Psoas muscle (tissue), 7 donors: ENCODE measurements at regions not wholly inside any gene's neighbourhood (a gene's known extent, or its start where the extent isn't known, plus 50 kb on each side); places are given as distances from the start of the nearest gene placed in this dataset.

Experiments used
- ATAC-seq, 4 donors: fragments of 200-7000 bp; cut with Tn5 transposase; one replicate each; pipeline ENCODE4 v1.9.1; 2020; ENCODE audit warnings: moderate library complexity in 3 of 4, mild to moderate bottlenecking in 2 of 4
- DNase-seq, 2 donors: peaks; one replicate each; pipeline ENCODE4 v3.0.0-alpha.2; 2020
- H3K27ac ChIP-seq: fragments of 200-600 bp; one replicate; pipeline ENCODE4 v1.8.0; 2022
- H3K27me3 ChIP-seq, 3 donors: fragments of 200-600 bp in 1 of 3; one replicate each; pipeline versions ENCODE4 v1.6.1 to v1.8.0; 2013 to 2022; ENCODE audit warnings: low read length in 2 of 3, mild to moderate bottlenecking in 2 of 3, moderate library complexity in 1 of 3; ENCODE audit not compliant: insufficient read depth in 3 of 3
- H3K36me3 ChIP-seq, 2 donors: fragments of 200-600 bp in 1 of 2; one replicate each; pipeline versions ENCODE4 v1.6.1 to v1.8.0; 2013 to 2022; ENCODE audit warnings: low read depth in 1 of 2, mild to moderate bottlenecking in 1 of 2, moderate library complexity in 1 of 2; ENCODE audit not compliant: insufficient read depth in 1 of 2
- H3K4me1 ChIP-seq: fragments of 200-600 bp; one replicate; pipeline ENCODE4 v1.8.0; 2022
- H3K4me3 ChIP-seq: fragments of 200-600 bp; one replicate; pipeline ENCODE4 v1.8.0; 2022; ENCODE audit warnings: mild to moderate bottlenecking
- H3K9me3 ChIP-seq: fragments of 200-600 bp; one replicate; pipeline ENCODE4 v1.8.0; 2022
- WGBS, 3 donors: extraction: QIAGEN DNeasy Blood & Tissue Kit; methylation state at CpG; one replicate each; pipeline versions ENCODE4 v1.1.6 to v1.1.7; 2013; 5-methylcytosine and 5-hydroxymethylcytosine counted together
- intact Hi-C, 2 donors: fragments of 100-400 bp; cut with DNase I; formaldehyde crosslinking; loops; one replicate each; pipeline versions ENCODE4 v1.11.0 to v1.14.2; 2022
- TF ChIP-seq, protein P1 (sequence below): fragments of 200-600 bp; IDR thresholded peaks from one replicate; pipeline ENCODE4 v1.8.0; 2022; ENCODE audit warnings: antibody characterized with exemption
- donor health status: healthy with polysubstance abuse.
- donor health status: DM: no; HTN: no; CAD: no; lungs with moderate emphysema.
- donor health status: Bipolar disorder and iron deficiency.
- donor health status: healthy.
- donor health status: DM: yes; HTN: yes; CAD: no.
- donor health status: DM: no; HTN: no; CAD: no.
- donor health status: DM: yes; HTN: yes; CAD: no.

DNA sequence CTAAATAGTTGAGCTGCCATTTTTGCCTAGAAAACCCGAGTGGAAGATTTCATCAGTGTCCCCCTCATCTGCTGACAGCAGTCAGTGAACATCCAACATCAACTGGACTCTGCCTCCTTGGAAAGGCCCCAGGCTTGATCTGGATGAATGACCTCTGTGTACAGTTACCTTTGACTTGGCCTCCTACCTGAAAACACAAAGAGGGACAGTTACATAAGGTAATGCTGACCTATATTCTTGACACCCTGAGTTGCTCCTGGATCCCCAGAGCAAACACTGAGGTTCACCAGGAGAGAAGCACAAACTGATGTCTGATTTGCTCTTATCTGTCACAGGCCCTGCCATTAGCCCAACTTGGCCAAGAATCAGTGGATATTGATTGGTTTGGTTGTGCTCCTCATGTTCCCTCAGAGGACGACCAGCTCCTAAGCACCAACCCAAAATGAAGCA is 138.9 kb downstream of the PROX1 start:
- Histone ChIP-seq H3K4me3 (no peak overlapping the region), H3K9me3 (no peaks in the 10 kb centered on the region), H3K27me3 (no peaks in the 10 kb centered on the region), H3K36me3 (no peaks in the 10 kb centered on the region), H3K27ac (no peak overlapping the region), H3K4me1 (no peaks in the 10 kb centered on the region)
- ATAC-seq (no peak), DNase-seq (no peak)
- TF ChIP-seq, protein P1, sequence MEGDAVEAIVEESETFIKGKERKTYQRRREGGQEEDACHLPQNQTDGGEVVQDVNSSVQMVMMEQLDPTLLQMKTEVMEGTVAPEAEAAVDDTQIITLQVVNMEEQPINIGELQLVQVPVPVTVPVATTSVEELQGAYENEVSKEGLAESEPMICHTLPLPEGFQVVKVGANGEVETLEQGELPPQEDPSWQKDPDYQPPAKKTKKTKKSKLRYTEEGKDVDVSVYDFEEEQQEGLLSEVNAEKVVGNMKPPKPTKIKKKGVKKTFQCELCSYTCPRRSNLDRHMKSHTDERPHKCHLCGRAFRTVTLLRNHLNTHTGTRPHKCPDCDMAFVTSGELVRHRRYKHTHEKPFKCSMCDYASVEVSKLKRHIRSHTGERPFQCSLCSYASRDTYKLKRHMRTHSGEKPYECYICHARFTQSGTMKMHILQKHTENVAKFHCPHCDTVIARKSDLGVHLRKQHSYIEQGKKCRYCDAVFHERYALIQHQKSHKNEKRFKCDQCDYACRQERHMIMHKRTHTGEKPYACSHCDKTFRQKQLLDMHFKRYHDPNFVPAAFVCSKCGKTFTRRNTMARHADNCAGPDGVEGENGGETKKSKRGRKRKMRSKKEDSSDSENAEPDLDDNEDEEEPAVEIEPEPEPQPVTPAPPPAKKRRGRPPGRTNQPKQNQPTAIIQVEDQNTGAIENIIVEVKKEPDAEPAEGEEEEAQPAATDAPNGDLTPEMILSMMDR: no peak
- 80 to 93% (median 87%) methylated on average over 2 of the region's 2 CpGs for WGBS, 3 donors
- intact Hi-C loops: loop anchor here (5.0 to 10.0 kb wide), 3 partner anchors 142 to 884 kb away; partner anchors contain the start of gene PROX1 (in 1 of the 2)

DNA sequence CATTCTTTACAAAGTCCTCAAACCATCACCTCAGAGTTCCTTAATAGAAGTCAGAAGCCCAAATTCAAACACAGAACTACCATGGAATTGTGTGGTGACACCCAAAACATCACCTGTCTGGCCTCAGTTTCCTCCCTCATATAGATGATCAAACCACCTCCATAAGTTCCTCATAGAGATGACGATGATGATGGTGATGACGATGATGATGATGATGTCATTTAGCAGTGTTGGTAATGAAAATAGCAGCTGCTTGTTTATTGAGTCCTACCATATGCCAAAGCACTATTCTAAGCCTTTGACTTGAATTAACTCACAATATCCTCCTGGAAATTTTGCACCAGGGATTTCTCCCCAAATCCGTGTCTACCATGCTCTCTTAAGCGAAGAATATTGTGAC is 139.9 kb downstream of the PROX1 start:
- no peak for DNase-seq
- Histone ChIP-seq H3K4me3 (no peak overlapping the region), H3K9me3 (no peaks in the 10 kb centered on the region), H3K36me3 (no peaks in the 10 kb centered on the region), H3K4me1 (no peaks in the 10 kb centered on the region), H3K27me3 (no peaks in the 10 kb centered on the region), H3K27ac (no peak overlapping the region)
- TF ChIP-seq, protein P1: no peak
- ATAC-seq: no peak
- intact Hi-C loops: loop anchor here (5.0 to 10.0 kb wide), 3 partner anchors 143 to 885 kb away; partner anchors contain the start of gene PROX1 (in 1 of the 2)
- 82 to 97% (median 91%) methylated on average over 4 of the region's 4 CpGs for WGBS, 3 donors

DNA sequence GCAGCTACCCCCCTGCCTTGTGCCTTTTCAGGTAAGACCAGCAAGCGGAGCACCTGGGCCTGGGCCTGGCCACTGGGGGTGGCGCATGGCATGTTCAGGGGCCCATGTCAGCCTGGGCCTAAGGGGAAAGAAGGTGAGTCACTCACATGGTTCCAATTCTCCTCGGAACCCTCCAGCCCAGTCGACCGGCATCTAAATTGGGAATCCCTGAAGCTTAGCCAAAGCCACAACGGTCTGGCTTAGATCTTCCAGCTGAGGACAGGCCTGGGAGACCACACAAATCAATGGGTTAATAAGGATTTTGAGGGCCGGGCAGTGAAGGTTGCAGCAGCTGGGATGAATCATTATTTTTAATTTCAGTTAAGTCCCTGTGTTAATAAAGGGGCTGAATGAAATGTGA is 145.1 kb upstream of the SMYD2 start:
- Histone ChIP-seq H3K27ac (no peak overlapping the region), H3K4me1 (no peaks in the 10 kb centered on the region), H3K9me3 (no peaks in the 10 kb centered on the region), H3K4me3 (no peak overlapping the region), H3K27me3 (no peaks in the 10 kb centered on the region), H3K36me3 (no peaks in the 10 kb centered on the region)
- WGBS, 3 donors: 51 to 61% (median 52%) methylated on average over 7 of the region's 7 CpGs
- TF ChIP-seq, protein P1: no peak
- DNase-seq (no peak), ATAC-seq (no peak)
- intact Hi-C loops: no loop called here

DNA sequence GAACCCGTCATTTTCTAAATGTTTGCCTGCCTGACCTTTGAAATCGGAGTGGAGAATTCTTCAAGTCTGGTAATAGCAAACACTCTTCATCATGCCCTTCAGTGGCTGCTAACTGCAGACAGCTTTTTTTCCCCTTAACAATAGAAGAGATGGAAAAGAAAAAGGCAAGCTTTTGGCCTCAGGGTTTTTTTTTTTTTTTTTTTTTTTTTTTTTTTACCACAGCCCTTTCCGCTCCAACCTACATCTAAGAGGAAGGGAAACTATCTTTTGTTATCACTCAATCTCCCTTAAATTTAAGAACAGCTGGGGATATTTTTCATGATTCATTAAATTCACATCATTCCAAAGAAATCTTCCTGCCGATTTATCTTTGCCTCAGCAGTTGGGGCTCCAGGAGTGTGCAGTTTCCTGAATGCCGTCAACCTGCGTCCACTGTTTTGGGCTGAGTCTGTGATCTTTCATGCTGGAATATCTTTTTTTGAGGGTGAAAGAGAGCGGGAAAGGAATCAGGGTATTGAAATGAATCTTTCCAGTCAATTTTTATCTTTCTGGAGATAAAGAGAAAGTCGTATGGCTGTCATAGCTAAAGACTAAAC is 144.5 kb upstream of the SMYD2 start:
- no peak overlapping the region for H3K27ac ChIP-seq
- no peaks in the 10 kb centered on the region for H3K36me3 ChIP-seq
- H3K4me1 ChIP-seq: no peaks in the 10 kb centered on the region
- 75 to 77% (median 76%) methylated on average over 8 of the region's 8 CpGs for WGBS, 3 donors
- ATAC-seq (no peak), DNase-seq (no peak)
- intact Hi-C loops: no loop called here
- no peak overlapping the region for H3K4me3 ChIP-seq
- no peaks in the 10 kb centered on the region for H3K9me3 ChIP-seq
- TF ChIP-seq, protein P1: no peak
- no peaks in the 10 kb centered on the region for H3K27me3 ChIP-seq

DNA sequence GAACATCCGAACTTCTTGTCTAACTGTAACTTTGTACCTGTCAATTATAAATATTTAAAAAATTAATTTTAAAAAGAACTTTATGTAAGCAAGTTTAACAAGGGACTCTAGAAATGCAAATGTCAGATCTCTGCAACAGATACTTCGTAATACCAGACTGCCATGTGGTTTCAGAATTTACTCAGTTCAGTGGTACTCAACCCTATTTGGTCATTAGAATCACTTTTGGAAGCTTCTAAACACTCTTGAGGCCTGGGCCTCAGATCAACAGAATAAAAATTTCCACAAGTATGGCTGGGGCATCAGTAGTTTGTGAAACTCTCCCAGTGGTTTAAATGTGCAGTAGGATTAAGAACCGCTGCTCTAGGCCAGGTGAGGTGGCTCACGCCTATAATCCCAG is 139.5 kb upstream of the SMYD2 start:
- intact Hi-C loops: no loop called here
- Histone ChIP-seq H3K36me3 (no peaks in the 10 kb centered on the region), H3K27ac (no peak overlapping the region), H3K4me1 (no peaks in the 10 kb centered on the region), H3K27me3 (no peaks in the 10 kb centered on the region), H3K9me3 (no peaks in the 10 kb centered on the region), H3K4me3 (no peak overlapping the region)
- no peak for DNase-seq
- 93 to 94% (median 93%) methylated on average over 4 of the region's 4 CpGs for WGBS, 3 donors
- TF ChIP-seq, protein P1: no peak
- no peak for ATAC-seq
